ENCODE measurements at regions not wholly inside any gene's neighbourhood (a gene's known extent, or its start where the extent isn't known, plus 50 kb on each side); places are given as distances from the start of the nearest gene placed in this dataset.

GRCh38 chr12:132407451-132407961 is 78.1 kb upstream of the GALNT9 start:
- no peak for TF ChIP-seq CTCF (IDR thresholded peaks at IDR 0.05; ENCODE audit: insufficient read depth, low read depth, low read length, missing control alignments)
- DNase-seq (ENCODE audit: low read depth): no peak

GRCh38 chr12:132406493-132407450 is 77.4 kb upstream of the GALNT9 start:
- DNase-seq (ENCODE audit: low read depth): no peak
- TF ChIP-seq CTCF (IDR thresholded peaks at IDR 0.05; ENCODE audit: insufficient read depth, low read depth, low read length, missing control alignments): no peak
- no peak overlapping the region for H3K4me3 ChIP-seq (ENCODE audit: low read depth, low read length)

More at GRCh38 chr12:132407451-132407961, 78.1 kb upstream of the GALNT9 start:
- H3K4me3 ChIP-seq (ENCODE audit: low read depth, low read length): no peak overlapping the region

- TF ChIP-seq CTCF (IDR thresholded peaks at IDR 0.05; ENCODE audit: insufficient read depth, low read depth, low read length, missing control alignments): no peak
Observed at GRCh38 chr12:132405742-132406251, 76.4 kb upstream of the GALNT9 start.

GRCh38 chr12:132404951-132405741 is 75.8 kb upstream of the GALNT9 start:
- no peak for TF ChIP-seq CTCF (IDR thresholded peaks at IDR 0.05; ENCODE audit: insufficient read depth, low read depth, low read length, missing control alignments)
- no peak for DNase-seq (ENCODE audit: low read depth)
- no peak overlapping the region for H3K4me3 ChIP-seq (ENCODE audit: low read depth, low read length)

More at GRCh38 chr12:132405742-132406251, 76.4 kb upstream of the GALNT9 start:
- DNase-seq (ENCODE audit: low read depth): no peak
- H3K4me3 ChIP-seq (ENCODE audit: low read depth, low read length): no peak overlapping the region

- no peak for DNase-seq (ENCODE audit: low read depth)
- no peak overlapping the region for H3K4me3 ChIP-seq (ENCODE audit: low read depth, low read length)
- no peak for TF ChIP-seq CTCF (IDR thresholded peaks at IDR 0.05; ENCODE audit: insufficient read depth, low read depth, low read length, missing control alignments)
Observed at GRCh38 chr12:132404435-132404855, 75.1 kb upstream of the GALNT9 start.

- no peak for TF ChIP-seq CTCF (IDR thresholded peaks at IDR 0.05; ENCODE audit: insufficient read depth, low read depth, low read length, missing control alignments)
- no peak for DNase-seq (ENCODE audit: low read depth)
- H3K4me3 ChIP-seq (ENCODE audit: low read depth, low read length): no peak overlapping the region
Observed at GRCh38 chr12:132403636-132404434, 74.4 kb upstream of the GALNT9 start.

Data from GM12865 (cell line).